Mucosa of stomach (tissue), 1 donor: ENCODE measurements at regions not wholly inside any gene's neighbourhood (a gene's known extent, or its start where the extent isn't known, plus 50 kb on each side); places are given as distances from the start of the nearest gene placed in this dataset.
"Not testable (repeated sequence)": the region's sequence is repeated elsewhere in the genome, so short reads cannot be mapped to it uniquely, and the experiment has no call there.

Experiments
- H3K27me3 ChIP-seq: one replicate; pipeline ENCODE4 v1.7.0; 2013; ENCODE audit warnings: mild to moderate bottlenecking, low read length; ENCODE audit not compliant: control insufficient read depth, insufficient read depth
- H3K36me3 ChIP-seq: one replicate; pipeline ENCODE4 v1.7.0; 2013; ENCODE audit warnings: low read length; ENCODE audit not compliant: control insufficient read depth, insufficient read depth
- H3K4me1 ChIP-seq: one replicate; pipeline ENCODE4 v1.7.0; 2013; ENCODE audit warnings: mild to moderate bottlenecking, low read length; ENCODE audit not compliant: control insufficient read depth, insufficient read depth
- H3K4me3 ChIP-seq: one replicate; pipeline ENCODE4 v1.7.0; 2013; ENCODE audit warnings: low read length
- H3K9ac ChIP-seq: one replicate; pipeline ENCODE4 v1.7.0; 2013; ENCODE audit warnings: mild to moderate bottlenecking, low read length, moderate library complexity
- H3K9me3 ChIP-seq: one replicate; pipeline ENCODE4 v1.7.0; 2013; ENCODE audit warnings: mild to moderate bottlenecking, low read length, moderate library complexity; ENCODE audit not compliant: control insufficient read depth
- donor health status: Pancreatic carcinoma.

GRCh38 chr9:39463696-39464095 lies 108.2 kb downstream of the SPATA31A1 start:
- not testable (repeated sequence) for H3K36me3 ChIP-seq, H3K4me1 ChIP-seq, H3K9me3 ChIP-seq, H3K27me3 ChIP-seq, H3K4me3 ChIP-seq, H3K9ac ChIP-seq

GRCh38 chr9:39464122-39464777 lies 108.8 kb downstream of the SPATA31A1 start:
- not testable (repeated sequence) for H3K9ac ChIP-seq, H3K9me3 ChIP-seq, H3K36me3 ChIP-seq, H3K4me3 ChIP-seq, H3K27me3 ChIP-seq, H3K4me1 ChIP-seq

GRCh38 chr9:39474499-39474898 lies 119.0 kb downstream of the SPATA31A1 start:
- not testable (repeated sequence) for H3K4me3 ChIP-seq, H3K36me3 ChIP-seq, H3K27me3 ChIP-seq, H3K9me3 ChIP-seq, H3K9ac ChIP-seq, H3K4me1 ChIP-seq

GRCh38 chr9:39483073-39483472 lies 127.6 kb downstream of the SPATA31A1 start:
- H3K9ac ChIP-seq: not testable (repeated sequence)

GRCh38 chr9:39483880-39484279 lies 128.4 kb downstream of the SPATA31A1 start:
- H3K4me1 ChIP-seq, H3K4me3 ChIP-seq, H3K36me3 ChIP-seq, H3K27me3 ChIP-seq, H3K9ac ChIP-seq, H3K9me3 ChIP-seq: not testable (repeated sequence)

More at GRCh38 chr9:39483073-39483472, 127.6 kb downstream of the SPATA31A1 start:
- not testable (repeated sequence) for H3K36me3 ChIP-seq, H3K9me3 ChIP-seq, H3K4me3 ChIP-seq, H3K27me3 ChIP-seq, H3K4me1 ChIP-seq

GRCh38 chr9:39484292-39484691 lies 128.8 kb downstream of the SPATA31A1 start:
- H3K4me1 ChIP-seq, H3K27me3 ChIP-seq, H3K36me3 ChIP-seq, H3K9me3 ChIP-seq, H3K9ac ChIP-seq, H3K4me3 ChIP-seq: not testable (repeated sequence)

GRCh38 chr9:39487477-39487876 lies 132.0 kb downstream of the SPATA31A1 start:
- H3K4me1 ChIP-seq, H3K27me3 ChIP-seq, H3K36me3 ChIP-seq, H3K4me3 ChIP-seq, H3K9me3 ChIP-seq, H3K9ac ChIP-seq: not testable (repeated sequence)

- H3K36me3 ChIP-seq, H3K4me1 ChIP-seq, H3K27me3 ChIP-seq, H3K9me3 ChIP-seq, H3K4me3 ChIP-seq, H3K9ac ChIP-seq: not testable (repeated sequence)
These were observed 140.8 kb downstream of the SPATA31A1 start for GRCh38 chr9:39496248-39496647.

GRCh38 chr9:39503178-39503577 lies 147.7 kb downstream of the SPATA31A1 start:
- H3K9ac ChIP-seq, H3K9me3 ChIP-seq, H3K27me3 ChIP-seq, H3K4me3 ChIP-seq, H3K36me3 ChIP-seq, H3K4me1 ChIP-seq: not testable (repeated sequence)

- H3K36me3 ChIP-seq, H3K4me1 ChIP-seq, H3K9me3 ChIP-seq: not testable (repeated sequence)
These were observed 172.0 kb downstream of the SPATA31A1 start for GRCh38 chr9:39527387-39528029.

GRCh38 chr9:39532597-39532996 lies 177.1 kb downstream of the SPATA31A1 start:
- H3K9me3 ChIP-seq, H3K36me3 ChIP-seq, H3K9ac ChIP-seq, H3K4me1 ChIP-seq, H3K27me3 ChIP-seq, H3K4me3 ChIP-seq: not testable (repeated sequence)

More at GRCh38 chr9:39527387-39528029, 172.0 kb downstream of the SPATA31A1 start:
- not testable (repeated sequence) for H3K27me3 ChIP-seq, H3K4me3 ChIP-seq, H3K9ac ChIP-seq

- H3K27me3 ChIP-seq, H3K9ac ChIP-seq, H3K9me3 ChIP-seq, H3K36me3 ChIP-seq, H3K4me1 ChIP-seq, H3K4me3 ChIP-seq: not testable (repeated sequence)
These were observed 177.7 kb downstream of the SPATA31A1 start for GRCh38 chr9:39533001-39533762.
